LNCaP clone FGC (cell line): ENCODE measurements at regions not wholly inside any gene's neighbourhood (a gene's known extent, or its start where the extent isn't known, plus 50 kb on each side); places are given as distances from the start of the nearest gene placed in this dataset.
"Not testable (repeated sequence)": the region's sequence is repeated elsewhere in the genome, so short reads cannot be mapped to it uniquely, and the experiment has no call there.

Experiments used
- DNase-seq: peaks from one replicate; pipeline ENCODE4 v3.0.0-alpha.2; 2011; ENCODE audit warnings: low read depth
- H3K4me3 ChIP-seq: 2 replicates; pipeline ENCODE4 v1.5.1; 2011; ENCODE audit warnings: mild to moderate bottlenecking, low read depth, low read length, control low read depth
- CTCF ChIP-seq: IDR thresholded peaks from 2 replicates; pipeline ENCODE4 v1.5.1; 2012; ENCODE audit warnings: mild to moderate bottlenecking; ENCODE audit not compliant: control insufficient read depth, insufficient read depth; ENCODE audit errors: extremely low read depth

- H3K4me3 ChIP-seq: no peak overlapping the region
- no peak for TF ChIP-seq CTCF
- no peak for DNase-seq
Measured at GRCh38 chr7:19964246-19964645, 190.8 kb upstream of the TMEM196 start.

- TF ChIP-seq CTCF: no peak
- DNase-seq: no peak
- no peak overlapping the region for H3K4me3 ChIP-seq
Measured at GRCh38 chr7:19963695-19964094, 190.3 kb upstream of the TMEM196 start.

GRCh38 chr7:19958309-19958896 is 185.0 kb upstream of the TMEM196 start:
- TF ChIP-seq CTCF: no peak
- no peak overlapping the region for H3K4me3 ChIP-seq
- no peak for DNase-seq

GRCh38 chr7:19957664-19958063 is 184.2 kb upstream of the TMEM196 start:
- no peak overlapping the region for H3K4me3 ChIP-seq
- no peak for DNase-seq
- TF ChIP-seq CTCF: no peak

GRCh38 chr7:19954166-19954565 is 180.7 kb upstream of the TMEM196 start:
- DNase-seq, H3K4me3 ChIP-seq: not testable (repeated sequence)

GRCh38 chr7:19953411-19953810 is 180.0 kb upstream of the TMEM196 start:
- not testable (repeated sequence) for H3K4me3 ChIP-seq, DNase-seq

- H3K4me3 ChIP-seq: no peak overlapping the region
- TF ChIP-seq CTCF: no peak
- DNase-seq: no peak
Measured at GRCh38 chr7:19948160-19948559, 174.7 kb upstream of the TMEM196 start.

- TF ChIP-seq CTCF: no peak
- no peak for DNase-seq
- no peak overlapping the region for H3K4me3 ChIP-seq
Measured at GRCh38 chr7:19944363-19945120, 171.1 kb upstream of the TMEM196 start.
